22Rv1 (cell line): ENCODE measurements at regions not wholly inside any gene's neighbourhood (a gene's known extent, or its start where the extent isn't known, plus 50 kb on each side); places are given as distances from the start of the nearest gene placed in this dataset.
"Not testable (repeated sequence)": the region's sequence is repeated elsewhere in the genome, so short reads cannot be mapped to it uniquely, and the experiment has no call there.

ENCODE experiments used
- ZFX ChIP-seq: fragments of 450-650 bp; IDR thresholded peaks from 2 replicates; pipeline ENCODE4 v1.6.1; 2017; ENCODE audit warnings: antibody characterized with exemption, borderline replicate concordance
- TF ChIP-seq, protein P1 (sequence below): fragments of 450-650 bp; IDR thresholded peaks from 2 replicates; pipeline ENCODE4 v1.5.1; 2017; ENCODE audit warnings: mild to moderate bottlenecking

DNA sequence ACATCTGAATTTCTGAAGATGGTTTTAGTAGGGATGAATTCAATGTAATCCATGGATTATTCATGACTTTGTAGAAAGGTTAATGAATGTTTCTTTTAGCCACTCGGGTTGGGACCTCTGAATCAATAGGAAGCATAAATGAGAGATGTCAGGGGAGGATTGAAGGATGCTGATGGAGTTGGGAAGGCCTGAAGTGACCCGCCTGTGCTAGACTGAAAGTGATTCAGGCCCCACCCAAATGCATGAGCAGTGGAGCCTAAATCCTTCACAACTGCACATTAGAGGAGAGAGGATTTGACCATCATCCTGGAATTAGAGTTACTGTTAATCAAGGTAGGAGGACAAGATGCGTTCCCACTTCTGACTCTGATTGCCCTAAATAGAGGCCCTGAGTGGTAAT, 162.2 kb upstream of the PTPN20 start:
- TF ChIP-seq, protein P1, sequence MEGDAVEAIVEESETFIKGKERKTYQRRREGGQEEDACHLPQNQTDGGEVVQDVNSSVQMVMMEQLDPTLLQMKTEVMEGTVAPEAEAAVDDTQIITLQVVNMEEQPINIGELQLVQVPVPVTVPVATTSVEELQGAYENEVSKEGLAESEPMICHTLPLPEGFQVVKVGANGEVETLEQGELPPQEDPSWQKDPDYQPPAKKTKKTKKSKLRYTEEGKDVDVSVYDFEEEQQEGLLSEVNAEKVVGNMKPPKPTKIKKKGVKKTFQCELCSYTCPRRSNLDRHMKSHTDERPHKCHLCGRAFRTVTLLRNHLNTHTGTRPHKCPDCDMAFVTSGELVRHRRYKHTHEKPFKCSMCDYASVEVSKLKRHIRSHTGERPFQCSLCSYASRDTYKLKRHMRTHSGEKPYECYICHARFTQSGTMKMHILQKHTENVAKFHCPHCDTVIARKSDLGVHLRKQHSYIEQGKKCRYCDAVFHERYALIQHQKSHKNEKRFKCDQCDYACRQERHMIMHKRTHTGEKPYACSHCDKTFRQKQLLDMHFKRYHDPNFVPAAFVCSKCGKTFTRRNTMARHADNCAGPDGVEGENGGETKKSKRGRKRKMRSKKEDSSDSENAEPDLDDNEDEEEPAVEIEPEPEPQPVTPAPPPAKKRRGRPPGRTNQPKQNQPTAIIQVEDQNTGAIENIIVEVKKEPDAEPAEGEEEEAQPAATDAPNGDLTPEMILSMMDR: not testable (repeated sequence)
- TF ChIP-seq ZFX: not testable (repeated sequence)
